NCI-H2081 (cell line): ENCODE measurements at regions not wholly inside any gene's neighbourhood (a gene's known extent, or its start where the extent isn't known, plus 50 kb on each side); places are given as distances from the start of the nearest gene placed in this dataset.
"Not testable (repeated sequence)": the region's sequence is repeated elsewhere in the genome, so short reads cannot be mapped to it uniquely, and the experiment has no call there.

Source experiments
- DNase-seq, 2 experiments: peaks; one replicate each; lab custom pipeline; 2025; lab: John Stamatoyannopoulos, UW

DNA sequence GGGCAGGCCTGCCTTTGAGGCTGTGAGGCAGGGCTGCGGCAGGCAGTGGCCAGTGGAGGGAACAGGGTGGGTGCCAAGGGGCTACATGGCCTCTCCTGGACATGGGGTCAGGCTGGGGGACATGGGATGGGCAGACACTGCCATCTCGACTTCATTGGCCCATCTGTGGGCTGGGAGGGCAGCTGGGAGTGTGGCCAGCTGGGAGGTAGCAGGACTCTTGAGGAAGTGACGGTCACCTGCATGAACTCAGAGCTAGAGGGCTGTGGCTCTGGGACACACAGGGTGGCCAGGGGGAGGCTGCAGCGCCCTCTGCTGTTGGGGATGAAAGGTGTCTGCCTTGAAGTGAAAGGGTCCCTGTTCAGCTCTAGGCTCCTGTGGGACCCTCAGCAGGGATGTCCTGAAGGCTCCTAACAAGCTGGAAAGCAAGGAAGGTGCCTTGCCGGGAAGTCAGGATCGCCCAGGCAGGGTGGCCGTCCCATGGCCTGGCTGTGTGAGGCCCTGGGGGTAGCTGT, 244.0 kb downstream of the ANKRD30B start:
- not testable (repeated sequence) for DNase-seq

DNA sequence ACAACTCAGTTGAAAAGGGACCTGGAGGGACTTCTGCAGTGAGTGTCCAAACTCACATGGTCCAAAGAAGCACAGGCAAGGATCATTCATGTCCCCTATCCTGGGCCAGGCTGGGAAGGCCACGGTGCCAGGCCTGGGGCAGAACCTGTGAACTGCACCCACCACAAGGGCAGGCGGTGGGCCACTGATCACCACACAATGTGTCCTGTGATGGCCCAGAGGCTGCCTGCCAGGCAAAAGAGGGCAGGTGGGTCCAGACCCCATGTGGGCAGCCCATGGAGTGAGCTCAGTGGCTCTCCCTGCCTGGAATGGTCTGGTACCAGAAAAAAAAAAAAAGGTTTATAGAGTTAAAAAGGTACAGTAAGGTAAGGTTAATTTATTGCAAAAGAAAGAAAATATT, 244.8 kb downstream of the ANKRD30B start:
- DNase-seq, result not testable (repeated sequence)

DNA sequence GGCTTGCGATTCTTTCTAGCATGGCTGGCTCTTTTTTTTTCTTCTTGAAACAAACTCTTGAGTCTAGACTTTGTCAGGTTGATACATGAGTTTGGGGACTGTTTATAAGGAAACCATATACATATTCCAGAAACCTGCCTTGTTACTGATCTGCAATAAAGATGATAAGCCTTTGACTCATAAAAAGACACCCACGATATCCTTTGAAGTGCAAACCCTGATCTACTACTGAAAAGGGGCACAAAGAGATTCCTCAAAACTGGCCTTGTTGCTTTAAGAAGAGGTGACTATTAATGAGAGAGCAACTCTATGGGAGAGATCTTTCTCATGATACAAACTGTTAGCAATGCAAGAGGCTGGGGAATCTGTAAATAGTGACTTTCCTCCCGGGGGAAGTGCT, 247.1 kb downstream of the ANKRD30B start:
- not testable (repeated sequence) for DNase-seq

DNA sequence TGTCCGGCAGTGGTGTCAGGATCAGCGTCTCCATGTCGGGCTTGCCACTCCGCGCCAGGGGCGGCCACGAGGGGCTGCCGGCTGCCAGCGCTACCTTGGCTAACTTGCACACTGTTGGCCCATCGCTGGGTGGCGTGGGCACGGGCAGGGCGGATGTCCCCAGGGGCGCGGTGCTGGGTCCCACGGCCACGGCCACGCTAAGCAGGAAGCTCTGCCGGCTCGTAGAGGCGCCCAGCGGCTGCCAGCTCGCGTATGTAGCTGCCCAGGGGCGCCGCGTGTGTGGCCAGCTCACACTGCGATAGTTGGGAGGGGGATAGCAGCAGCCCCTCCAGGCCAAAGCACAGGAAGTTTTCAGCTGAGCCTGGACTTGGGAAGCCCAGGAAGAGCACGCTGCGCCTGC, 249.4 kb downstream of the ANKRD30B start:
- DNase-seq, result no peak

DNA sequence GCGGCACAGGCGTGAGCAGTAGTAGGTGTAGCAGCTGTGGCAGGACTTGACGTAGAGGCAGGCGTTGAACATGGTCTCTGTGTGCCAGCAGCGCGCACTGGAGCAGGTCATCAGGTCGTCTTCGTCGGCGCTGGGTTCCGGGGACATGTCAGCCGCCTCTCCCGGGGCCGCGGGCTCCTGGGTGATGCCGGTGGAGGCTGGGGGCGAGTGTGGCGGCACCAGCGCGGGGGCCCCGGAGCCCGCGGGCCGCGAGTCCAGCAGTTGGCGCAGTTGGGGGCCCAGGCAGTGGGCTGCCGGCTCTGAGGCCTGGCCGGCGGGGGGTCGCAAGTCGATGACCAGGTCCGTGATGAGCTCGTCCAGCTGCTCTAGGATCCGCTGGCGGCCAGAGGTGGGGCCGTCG, 249.9 kb downstream of the ANKRD30B start:
- not testable (repeated sequence) for DNase-seq

DNA sequence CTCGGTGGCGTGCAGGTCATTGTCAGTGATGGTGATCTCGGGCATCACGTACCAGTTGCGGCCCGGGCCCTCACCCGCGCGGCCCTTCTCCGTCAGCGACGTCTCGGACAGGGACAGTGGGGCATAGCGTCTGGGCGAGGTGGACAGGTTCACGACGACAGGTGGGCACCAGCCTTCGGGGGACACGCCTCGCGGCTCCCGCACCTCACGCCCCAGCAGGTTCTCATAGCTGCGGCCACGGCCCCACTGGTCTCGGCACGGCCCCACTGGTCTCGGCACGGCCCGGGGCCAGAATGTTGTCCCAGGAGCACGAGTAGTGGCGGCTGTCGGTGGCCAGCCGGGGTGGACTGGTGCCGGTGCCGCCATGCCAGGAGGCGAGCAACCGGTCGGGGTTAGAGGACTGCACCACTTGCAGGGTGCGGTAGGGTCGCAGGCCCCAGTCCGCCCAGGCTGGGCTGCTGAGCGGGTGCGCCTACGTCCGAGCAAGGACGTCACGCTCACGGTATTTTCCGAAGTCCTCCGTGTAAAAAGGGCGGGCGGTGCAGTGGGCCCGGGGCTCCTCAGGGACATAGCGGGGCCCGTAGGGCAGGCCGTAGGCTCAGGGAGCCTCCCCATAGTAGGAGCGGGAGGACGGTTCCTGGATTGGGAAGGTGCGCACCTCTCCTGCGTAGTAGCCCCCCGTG, 250.5 kb downstream of the ANKRD30B start:
- DNase-seq, result not testable (repeated sequence)

DNA sequence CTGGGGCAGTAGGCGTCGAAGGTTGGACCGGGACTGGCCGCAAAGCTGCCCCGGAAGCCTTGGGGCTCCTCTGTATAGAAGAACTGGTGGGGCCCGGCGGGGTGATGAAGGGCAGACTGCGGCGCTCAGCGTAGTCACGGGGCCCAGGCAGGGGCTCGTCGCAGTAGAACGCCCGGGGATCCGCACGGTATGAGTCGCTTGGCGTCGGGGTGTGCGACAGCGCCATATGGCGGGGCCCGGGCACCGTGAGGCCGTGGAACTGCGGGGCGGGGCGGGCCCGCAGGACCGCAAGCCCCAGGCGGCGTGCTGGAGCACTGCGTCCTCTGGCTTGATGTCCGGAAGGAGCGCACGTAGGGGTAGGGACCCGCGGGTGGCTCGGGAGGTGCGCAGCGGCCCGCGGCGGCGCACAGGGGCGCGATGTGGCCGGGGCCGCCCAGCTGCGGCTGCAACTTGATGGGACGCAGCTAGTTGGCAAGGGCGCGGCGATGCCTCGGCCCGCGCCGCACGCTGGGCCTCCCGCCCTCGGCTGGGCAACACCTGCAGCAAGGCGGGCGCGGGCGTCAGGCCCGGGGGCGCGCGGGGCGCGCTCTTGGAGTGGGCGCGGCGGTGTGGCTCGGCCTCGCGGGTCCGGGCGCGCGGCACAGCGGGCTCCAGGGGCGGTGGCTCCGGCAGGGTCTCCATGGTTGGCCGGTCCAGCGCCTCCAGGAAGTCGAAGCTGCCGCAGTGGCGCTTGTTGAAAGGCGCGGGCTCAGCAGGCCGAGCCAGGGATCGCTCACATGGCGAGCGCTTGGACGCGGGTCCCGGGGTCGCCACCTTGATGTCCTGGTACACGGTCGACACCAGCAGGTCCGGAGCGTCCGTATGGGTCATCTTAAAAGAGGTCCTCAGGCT, 251.4 kb downstream of the ANKRD30B start:
- DNase-seq, result no peak

DNA sequence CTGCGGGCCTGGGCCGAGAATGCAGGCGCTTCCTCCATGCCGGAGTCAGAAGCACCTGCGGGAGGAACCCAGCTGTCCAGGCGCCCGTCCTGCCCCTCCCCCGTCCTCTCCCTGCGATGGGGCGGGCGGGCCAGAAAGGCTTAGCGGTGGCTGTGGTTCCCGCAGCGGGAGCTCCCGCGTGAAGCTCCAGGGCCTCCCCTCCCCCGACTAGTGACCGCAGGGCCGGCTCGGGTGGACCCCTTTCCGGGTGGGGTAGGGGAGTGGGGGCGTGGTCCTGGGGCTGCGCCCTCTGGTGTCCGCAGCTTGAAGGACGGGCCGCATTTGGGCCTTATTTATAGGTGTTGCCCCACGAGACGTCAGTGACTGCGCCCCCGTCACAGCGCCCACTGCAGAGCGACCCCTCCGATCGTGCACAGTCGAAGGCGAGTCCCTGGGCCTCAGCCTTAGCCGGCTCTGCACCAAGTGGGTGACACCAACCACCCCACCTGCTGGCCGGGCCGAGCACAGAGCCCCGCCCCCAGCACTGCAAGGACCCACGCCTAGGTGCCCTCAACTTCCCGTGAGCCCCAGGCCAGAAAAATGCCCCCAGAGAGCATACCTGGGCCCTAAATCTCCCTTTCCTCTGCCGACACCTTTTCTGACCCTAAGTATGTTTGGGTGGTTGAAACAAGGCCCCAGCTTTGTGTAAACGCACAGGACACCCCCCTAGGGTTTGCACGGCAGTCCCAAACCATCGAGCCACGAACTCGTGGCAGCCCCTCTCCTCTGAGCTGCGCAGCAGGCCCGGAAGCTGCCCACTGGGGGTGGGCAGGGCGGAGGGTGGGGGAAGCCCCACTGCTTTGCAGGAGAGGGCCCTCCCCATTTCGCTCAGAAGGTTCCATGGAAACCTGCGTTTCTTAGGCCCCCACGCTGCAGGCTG, 252.4 kb downstream of the ANKRD30B start:
- DNase-seq, result not testable (repeated sequence)

DNA sequence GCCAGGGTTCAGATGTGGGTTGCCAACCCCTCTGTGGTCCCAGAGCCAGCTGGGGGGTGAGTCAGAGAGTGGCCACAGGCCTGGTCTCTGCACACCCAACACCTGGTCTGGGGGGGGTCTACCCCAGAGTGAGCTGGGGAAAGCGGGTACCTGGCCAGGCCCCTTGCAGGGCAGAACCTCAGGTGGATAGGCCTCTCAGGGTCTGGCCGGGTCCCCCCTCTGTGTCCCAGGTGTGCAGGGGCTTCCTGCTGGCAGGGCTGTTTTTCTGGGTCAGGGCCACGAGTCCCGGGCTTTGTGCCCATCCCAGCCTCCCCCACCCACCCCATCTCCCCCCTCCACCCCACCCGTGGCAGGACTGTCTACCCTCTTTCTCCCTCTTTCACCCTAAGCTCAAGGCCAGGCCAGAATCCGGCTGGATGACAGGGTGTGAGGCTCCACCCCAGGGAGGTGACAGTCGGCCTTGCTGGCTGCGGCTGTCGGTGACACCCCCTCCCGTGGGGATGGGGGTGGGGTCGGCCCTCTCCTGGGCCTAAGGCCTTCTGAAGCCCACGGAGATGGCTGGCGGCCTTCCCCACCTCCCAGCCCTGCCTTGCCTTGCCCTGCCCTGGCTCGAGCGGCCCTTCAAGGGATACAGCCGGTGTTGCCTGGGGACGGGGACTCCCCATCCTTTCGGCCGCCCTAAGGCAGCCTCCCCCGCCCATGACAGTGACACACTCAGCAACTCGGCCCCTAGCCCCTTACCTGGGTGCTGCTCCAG, 253.2 kb downstream of the ANKRD30B start:
- DNase-seq, result not testable (repeated sequence)

DNA sequence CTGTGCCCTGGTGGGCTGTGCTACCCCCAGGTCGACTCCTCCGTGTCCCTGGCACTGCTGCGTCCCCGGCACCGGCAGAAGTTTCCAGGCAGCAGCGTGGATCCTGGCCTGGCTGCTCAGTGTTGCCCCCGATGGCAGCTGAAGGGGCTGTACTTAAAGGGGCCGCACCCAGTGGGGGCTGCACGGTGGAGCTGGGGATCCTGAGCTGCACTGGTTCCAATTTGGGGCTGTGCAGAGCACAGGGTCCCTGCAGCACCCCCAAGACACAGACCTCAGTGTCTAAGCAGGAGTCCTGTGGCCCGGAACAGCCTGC, 253.8 kb downstream of the ANKRD30B start:
- DNase-seq, result not testable (repeated sequence)

DNA sequence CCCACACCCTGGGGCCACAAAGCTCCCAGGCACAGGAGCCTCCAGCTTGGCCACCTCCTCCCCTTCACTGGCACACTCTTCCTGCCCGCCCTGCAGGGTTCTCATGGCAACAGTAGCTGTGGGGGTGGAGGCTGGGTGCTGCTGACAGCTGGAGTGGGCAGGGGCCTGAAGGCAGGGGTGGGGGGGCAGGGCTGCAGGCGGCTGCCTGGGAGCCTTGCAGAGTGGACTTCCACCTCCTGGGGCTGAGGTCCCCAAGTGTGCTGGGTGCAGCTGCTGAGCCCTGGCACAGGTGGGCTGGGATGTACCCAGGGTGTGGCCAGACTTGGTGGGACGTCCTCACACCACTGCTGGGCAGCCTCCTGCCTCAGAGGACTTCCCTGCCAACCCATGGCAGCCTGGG, 254.8 kb downstream of the ANKRD30B start:
- DNase-seq, result peak in 1 of 2 experiments; percentile 42

DNA sequence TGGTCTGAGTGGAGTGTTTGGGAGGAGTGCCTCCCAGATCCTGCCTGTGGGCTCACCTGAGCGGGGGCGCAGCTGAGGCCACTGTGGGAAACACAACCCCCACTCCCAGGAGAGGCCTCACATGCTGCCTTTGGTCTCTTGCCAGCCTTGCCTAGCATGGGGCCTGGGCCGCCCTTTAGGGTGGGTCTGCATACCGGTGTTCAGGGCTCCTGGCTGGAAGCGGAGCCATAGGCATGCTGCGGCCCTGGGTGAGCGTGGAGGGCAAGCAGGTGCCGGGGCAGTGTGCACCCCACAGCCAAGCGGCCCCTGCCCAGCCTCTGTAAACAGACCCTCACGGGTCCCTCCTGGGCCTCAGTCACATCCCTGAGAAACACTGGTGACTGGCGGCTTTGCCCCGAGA, 255.3 kb downstream of the ANKRD30B start:
- DNase-seq, result not testable (repeated sequence)

DNA sequence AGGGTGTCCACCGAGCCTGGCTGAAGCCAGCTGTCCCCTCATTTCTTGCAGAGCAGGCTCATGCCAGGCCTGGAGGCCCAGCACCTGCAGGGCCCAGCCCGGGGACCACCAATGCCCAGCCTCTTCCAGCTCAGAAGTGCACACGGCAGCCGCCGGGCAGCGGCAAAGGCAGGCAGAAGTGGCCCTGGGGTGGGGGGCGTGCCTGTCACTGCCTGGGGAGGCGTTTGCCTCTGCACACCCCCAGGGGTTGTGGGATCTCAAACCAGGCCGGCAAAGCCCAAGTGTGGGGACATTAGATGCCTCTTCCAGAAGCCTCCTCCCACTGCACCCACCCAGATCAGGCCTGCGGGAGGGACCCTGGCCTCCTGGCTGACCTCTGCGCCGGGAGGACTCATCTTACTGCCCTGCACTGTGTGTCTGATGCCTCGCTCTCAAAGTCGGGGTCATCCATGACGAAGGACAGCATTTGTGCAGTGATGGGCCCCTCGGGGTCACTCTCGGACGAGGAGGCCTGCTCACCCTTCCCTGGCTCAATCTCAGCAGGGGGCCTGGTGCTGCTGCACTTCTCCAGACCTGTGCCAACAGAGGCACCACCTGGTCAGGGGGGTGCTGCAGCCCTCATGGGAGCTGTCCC, 255.8 kb downstream of the ANKRD30B start:
- DNase-seq, result not testable (repeated sequence)

DNA sequence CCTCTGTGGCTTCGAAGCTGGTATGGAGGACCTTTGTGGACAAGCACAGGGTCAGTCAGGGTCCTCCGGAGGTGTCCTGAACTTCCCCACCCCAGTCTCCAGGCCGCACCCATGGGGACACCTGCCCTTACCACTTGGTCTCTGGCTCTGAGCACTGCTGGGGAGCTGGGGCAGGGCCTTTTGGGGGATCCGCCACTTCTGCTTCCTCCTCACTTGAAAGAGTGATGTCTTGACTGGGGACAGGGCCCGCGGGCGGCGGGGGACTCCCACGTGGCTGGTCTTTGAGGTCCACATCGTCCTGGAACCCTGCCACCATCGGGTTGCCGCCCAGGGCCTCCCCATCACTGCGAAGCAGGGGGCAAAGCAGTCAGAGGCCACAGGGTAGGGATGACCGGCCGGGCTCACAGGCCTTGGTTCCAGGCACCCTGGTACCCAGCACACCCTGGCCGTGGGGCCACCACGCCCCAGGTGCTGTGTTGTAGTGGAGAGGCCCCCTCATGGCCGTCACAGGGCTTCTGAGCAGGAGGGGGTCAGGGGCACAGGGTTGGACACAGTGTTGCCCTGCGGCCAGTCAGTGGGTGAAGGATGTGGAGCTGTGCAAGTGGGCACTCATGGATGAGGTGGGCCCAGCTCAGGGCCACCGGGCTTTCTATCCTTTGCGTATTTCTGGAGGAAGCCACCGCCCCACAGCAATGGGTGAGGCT, 256.4 kb downstream of the ANKRD30B start:
- not testable (repeated sequence) for DNase-seq

DNA sequence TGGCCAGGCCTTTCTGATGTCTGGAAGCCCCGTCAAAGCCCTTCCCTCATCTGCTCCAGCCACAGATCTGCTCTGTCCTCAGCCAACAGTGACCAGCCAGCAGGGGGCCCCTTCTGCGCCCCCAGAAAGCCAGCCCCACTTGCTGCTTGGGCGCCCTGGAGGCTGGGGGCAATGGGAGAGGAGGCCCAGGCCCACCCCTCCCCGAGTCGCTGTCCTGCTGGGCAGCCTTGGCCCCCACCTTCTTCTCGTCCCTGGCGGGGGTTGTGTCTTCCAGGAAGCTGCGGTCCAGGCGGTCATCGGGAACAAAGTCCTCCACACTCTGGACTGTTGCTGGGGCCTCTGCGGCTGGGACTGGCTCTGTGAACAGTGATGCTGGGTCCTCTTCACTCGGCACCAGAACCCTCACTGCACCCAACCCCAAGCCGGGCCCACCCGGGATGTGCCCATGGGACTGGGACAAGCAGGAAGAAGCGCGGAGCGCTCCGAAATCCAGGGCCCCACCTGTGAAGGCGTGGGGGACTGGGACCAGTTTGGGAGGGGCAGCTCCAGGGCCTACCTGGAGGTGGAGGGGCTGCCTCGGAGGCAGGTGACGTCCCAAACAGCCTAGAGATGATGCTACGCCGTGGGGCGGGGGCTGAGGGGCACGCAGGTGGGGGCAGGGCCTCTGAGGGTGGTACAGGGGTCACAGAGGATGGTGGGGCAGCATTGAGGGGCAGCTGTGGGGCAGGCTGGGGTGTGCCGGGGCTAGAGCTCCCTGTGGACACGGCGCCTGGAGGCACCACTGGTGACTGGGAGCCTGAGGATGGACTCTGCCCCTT, 257.6 kb downstream of the ANKRD30B start:
- DNase-seq, result no peak

DNA sequence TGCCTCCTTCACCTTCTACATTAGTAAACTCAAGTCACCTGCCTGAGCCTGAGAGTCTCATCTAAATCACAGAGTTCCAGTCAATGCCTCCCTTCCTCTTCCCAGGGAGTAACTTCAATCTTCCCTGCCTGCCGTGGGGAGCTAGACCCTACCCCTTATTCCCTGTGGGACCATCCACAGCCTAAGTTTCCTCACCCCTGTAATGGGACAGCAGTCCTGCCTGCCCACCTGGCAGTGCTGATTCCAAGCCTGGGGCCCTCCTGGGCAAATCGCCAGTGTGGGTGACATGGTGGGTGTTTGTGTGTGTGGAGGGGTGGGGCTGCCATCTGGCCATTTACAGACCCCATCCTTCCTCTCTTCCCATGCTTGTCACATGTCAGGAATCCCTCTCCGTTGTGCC, 258.6 kb downstream of the ANKRD30B start:
- DNase-seq, result not testable (repeated sequence)

DNA sequence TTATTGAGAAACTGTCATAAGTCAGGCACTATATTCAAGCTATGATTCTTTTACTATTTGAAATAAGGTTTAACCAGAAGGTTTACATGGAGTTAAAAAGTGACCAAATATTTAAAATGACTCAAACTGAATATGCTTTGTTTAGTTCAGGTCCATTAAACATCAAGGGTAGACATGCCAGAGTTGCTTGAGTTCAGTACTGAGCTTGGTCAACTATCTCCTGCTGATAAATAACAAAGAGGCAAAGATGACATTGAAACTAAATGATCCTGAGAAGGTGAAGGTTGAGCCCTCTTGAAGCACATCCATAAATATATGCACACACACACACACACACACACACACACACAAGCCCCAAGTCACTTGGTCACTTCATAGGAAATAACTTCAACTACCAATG, 278.1 kb downstream of the ANKRD30B start:
- not testable (repeated sequence) for DNase-seq

DNA sequence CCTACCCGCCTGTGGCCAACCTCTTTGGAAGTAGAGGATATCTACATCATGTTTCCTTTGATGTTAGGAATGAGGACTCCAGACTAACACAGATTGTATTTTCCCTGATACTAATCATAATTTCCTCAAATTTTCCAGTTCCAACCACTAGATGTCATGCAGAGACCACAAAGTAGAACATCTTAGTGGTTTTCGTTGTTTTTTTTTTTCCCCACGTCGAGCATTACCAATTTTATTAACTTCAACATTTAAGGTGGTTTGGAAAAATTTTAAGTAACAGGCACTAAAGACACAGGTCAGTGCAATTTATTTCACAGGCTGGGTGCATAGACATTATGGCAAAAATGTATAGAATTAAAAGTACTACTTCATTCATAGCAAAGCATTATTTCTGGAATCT, 280.1 kb downstream of the ANKRD30B start:
- not testable (repeated sequence) for DNase-seq

DNA sequence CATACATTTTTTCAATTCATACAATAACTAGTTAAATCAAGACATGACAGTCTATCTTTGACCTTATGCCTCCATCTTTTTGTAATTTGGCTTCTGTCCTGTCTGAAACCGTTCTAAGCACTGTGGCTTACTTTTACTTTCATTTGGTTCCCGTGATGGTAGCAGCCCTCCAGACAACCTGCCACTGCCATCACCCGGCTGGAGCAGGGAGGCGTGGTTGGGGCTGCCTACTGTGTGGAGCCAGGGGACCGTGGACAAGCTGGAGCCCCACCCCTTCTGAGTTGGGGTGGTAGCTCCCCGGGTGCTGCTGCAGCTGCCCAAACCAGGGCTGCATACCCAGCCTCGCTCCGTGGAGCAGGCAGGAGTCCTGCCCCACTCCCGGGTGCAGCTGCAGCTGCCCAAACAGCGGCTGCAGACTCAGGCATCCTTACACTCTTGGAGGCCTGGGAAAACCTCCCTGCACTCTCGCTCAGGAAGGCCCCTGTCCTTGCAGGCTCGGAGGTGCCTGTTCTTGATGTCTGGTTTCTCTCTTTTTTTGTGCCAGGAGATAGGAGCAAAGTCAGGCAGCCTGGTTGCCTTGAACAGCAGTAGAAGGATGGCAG, 312.4 kb downstream of the ANKRD30B start:
- not testable (repeated sequence) for DNase-seq
